AG09319 (cell line): ENCODE measurements at regions not wholly inside any gene's neighbourhood (a gene's known extent, or its start where the extent isn't known, plus 50 kb on each side); places are given as distances from the start of the nearest gene placed in this dataset.
"Not testable (repeated sequence)": the region's sequence is repeated elsewhere in the genome, so short reads cannot be mapped to it uniquely, and the experiment has no call there.

Source experiments
- DNase-seq: peaks from one replicate; pipeline ENCODE4 v3.0.0-alpha.2; 2010; ENCODE audit warnings: low read depth; ENCODE audit errors: extremely low read depth
- CTCF ChIP-seq: IDR thresholded peaks from 2 replicates; pipeline ENCODE4 v1.5.1; 2011; ENCODE audit warnings: low read depth, mild to moderate bottlenecking, inconsistent platforms, low read length, moderate library complexity

- DNase-seq = no peak
Observed at GRCh38 chr9:90180381-90180780, 462.2 kb downstream of the DIRAS2 start.

GRCh38 chr9:90188656-90189055, 454.0 kb downstream of the DIRAS2 start:
- TF ChIP-seq CTCF = no peak
- DNase-seq = no peak

More at GRCh38 chr9:90180381-90180780, 462.2 kb downstream of the DIRAS2 start:
- no peak for TF ChIP-seq CTCF

GRCh38 chr9:90189306-90189705, 453.3 kb downstream of the DIRAS2 start:
- no peak for TF ChIP-seq CTCF
- no peak for DNase-seq

DNA sequence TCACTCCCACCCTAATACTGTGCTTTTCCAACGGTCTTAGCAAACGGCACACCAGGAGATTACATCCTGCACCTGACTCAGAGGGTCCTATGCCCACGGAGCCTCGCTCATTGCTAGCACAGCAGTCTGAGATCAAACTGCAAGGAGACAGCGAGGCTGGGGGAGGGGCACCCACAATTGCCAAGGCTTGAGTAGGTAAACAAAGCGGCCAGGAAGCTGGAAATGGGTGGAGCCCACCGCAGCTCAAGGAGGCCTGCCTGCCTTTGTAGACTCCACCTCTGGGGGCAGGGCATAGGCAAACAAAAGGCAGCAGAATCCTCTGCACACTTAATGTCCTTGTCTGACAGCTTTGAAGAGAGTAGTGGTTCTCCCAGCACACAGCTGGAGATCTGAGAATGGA, 450.2 kb downstream of the DIRAS2 start:
- DNase-seq = not testable (repeated sequence)

DNA sequence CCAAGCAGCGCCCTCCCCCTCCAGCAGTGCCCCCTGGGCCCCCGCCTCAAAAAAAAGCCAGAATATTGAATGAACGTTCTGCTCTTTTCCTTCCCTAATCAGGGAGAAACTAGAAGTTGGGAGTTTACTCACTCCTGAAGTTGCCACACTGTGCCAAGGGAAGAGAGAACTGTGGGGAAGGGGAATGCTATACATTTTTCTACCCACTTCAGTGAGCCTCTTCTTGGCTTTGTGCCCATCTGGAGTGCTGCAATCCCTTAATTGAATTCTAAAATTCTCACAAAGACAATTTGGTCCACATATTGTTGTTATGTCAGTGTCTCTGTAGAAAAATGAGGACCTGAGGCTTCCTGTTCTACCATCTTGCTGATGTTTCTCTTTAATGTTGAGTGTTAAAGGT, 443.7 kb downstream of the DIRAS2 start:
- no peak for TF ChIP-seq CTCF
- DNase-seq = no peak

GRCh38 chr9:90201766-90202165, 440.9 kb downstream of the DIRAS2 start:
- DNase-seq = no peak
- TF ChIP-seq CTCF = no peak

DNA sequence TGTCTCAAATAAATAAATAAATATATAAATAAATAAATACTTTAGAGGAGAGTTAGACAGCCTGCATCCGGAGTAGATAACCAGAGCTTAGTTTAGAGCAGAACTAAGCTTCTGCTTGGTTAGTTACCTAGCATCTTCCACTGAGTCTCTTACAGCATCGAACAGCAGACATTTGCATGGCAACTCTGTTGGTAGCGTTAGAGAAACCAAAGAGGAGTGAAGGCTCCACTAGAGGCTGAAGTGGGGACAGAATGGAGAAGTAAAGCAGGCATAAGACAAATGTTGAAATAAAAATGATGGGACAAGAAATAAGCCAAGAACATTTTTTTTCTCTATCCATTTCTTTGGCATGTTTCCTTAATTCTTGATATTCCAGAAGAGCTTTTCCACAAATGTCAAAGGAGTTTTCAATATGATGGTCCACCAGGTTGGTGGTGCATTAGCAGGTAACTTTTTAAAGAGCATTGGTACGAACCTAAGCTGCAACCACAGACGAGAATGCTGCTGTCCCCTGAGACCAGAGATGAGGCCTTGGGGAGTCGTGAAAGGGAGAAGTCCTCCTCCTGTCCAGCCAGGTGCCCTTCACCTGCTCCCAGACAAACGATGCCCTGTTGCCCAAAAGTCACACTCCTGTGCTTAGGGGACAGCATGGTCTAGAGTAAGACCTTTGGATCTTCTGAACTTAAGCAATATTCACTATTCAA, 438.3 kb downstream of the DIRAS2 start:
- no peak for DNase-seq

DNA sequence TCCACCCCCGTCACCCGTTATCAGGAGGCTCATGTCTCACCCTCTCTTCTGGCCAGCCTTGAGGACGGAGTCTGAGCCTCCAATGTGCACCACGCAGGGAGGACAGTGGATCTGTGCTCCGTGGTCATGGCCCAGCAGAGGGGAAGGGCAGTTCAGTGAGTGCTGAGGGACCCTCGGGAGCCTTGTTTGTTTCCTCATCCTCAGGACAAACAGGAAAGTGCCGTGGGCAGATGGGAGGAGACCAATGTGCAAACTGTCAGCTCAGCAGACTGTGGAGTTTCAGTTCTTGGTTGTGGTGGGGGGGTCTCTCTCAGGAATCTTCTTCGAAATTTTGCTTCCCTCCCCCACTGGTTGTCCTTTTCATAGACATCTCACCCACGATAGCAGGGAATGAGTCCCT, 429.6 kb downstream of the DIRAS2 start:
- DNase-seq = not testable (repeated sequence)

More for the DNA sequence above, 438.3 kb downstream of the DIRAS2 start:
- TF ChIP-seq CTCF = no peak
